Testis (tissue), 2 donors: ENCODE measurements at regions not wholly inside any gene's neighbourhood (a gene's known extent, or its start where the extent isn't known, plus 50 kb on each side); places are given as distances from the start of the nearest gene placed in this dataset.

Experiments used
- POLR2A ChIP-seq: fragments of 450-650 bp; IDR thresholded peaks from one replicate; pipeline ENCODE4 v1.6.1; 2017; ENCODE audit warnings: antibody characterized with exemption, mild to moderate bottlenecking, moderate library complexity
- TF ChIP-seq, protein P1 (sequence below), 3 experiments: fragments of 450-650 bp in 2 of 3; fragments of 200-600 bp in 1 of 3; sonication (generic) in 1 of 3; IDR thresholded peaks; one replicate each; pipeline ENCODE4 v1.5.1; 2016 to 2019; ENCODE audit warnings: antibody characterized with exemption in 3 of 3, mild to moderate bottlenecking in 2 of 3, moderate library complexity in 1 of 3

DNA sequence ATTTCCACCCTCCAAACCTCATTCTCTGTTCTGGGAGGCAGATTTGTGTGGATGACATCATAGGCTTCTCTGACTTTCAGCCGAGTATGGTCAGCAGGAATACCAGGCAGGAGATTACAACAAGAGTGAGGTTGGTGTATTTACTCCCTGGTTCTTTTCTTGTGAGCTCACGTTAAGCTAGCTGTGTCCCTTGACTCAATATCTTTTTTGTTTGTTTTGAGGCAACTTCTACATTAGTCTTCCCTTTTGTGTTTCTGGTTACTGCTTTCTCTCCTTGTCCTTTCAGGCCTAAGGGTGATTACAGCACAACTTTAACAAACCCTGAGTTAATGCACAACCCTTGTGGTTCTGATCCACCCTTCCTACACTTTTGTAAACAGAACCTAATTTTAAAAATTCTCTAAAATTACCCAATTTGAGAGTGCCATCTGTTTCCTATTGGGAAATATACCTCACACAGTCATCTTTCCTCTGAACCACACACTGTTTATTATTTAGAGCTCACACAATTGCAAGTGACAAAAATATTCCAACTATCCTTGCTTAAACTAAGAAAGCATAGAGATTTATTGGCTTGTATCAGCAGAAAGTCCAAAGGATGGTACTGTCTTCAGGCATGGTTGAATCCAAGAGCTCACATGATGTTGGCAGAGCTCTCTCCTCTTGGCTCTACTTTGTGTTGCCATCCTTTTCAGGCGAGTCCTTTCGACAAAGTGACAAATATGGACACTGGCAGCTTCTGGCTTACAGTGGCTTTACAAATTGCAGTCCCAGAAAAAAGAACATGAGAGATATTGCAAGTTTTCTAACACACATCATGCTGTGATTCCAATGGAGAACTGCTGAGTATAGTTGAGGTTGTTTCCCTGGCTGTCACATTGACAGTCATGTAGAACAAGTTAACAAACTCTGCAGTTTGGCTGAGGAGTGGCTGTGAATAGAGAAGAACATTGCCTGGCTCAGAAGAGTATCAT is 150.5 kb upstream of the DDIT4L start:
- TF ChIP-seq POLR2A = no peak
- TF ChIP-seq, protein P1, sequence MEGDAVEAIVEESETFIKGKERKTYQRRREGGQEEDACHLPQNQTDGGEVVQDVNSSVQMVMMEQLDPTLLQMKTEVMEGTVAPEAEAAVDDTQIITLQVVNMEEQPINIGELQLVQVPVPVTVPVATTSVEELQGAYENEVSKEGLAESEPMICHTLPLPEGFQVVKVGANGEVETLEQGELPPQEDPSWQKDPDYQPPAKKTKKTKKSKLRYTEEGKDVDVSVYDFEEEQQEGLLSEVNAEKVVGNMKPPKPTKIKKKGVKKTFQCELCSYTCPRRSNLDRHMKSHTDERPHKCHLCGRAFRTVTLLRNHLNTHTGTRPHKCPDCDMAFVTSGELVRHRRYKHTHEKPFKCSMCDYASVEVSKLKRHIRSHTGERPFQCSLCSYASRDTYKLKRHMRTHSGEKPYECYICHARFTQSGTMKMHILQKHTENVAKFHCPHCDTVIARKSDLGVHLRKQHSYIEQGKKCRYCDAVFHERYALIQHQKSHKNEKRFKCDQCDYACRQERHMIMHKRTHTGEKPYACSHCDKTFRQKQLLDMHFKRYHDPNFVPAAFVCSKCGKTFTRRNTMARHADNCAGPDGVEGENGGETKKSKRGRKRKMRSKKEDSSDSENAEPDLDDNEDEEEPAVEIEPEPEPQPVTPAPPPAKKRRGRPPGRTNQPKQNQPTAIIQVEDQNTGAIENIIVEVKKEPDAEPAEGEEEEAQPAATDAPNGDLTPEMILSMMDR (IDR thresholded peaks at IDR 0.05) = no peak
